ENCODE measurements at regions not wholly inside any gene's neighbourhood (a gene's known extent, or its start where the extent isn't known, plus 50 kb on each side); places are given as distances from the start of the nearest gene placed in this dataset.

DNA sequence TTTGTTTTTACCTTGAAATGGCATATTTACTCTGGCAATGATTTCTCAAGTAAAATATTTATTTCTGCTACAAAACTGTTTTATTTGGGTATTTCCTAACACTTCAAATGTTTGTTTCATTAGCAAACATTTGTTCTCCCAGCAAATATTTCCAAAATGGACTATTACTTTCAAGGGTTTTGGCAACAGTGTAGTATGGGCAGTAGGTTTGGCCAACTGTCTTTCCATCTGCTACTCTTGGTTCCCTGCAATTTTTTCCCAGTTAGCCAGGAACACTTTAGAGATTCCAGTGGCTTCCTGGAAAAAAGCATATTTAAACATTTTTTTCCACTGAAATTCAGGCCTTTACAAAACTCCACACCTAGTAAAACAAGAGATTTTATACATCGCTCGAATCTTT is 466.6 kb downstream of the SLITRK6 start:
- no peaks in the 10 kb centered on the region for H3K79me1 ChIP-seq (ENCODE audit: low read depth in 1 of 2, low read length in 2 of 2)
- CTCF ChIA-PET = no interaction called here
- H3K27ac ChIP-seq (ENCODE audit: insufficient read depth, low read length) = no peak overlapping the region
- no peak overlapping the region for H3K23ac ChIP-seq (ENCODE audit: low read depth, low read length)
- BruUV-seq (replicated peaks) = no TSS peak
- dilution Hi-C loops (cut with HindIII; ENCODE audit: low sequenced_read_pairs, unreplicated experiment) = no loop called here
- H3K56ac ChIP-seq (ENCODE audit: extremely low read depth, insufficient read depth, low read length) = no peak overlapping the region
- no peak overlapping the region for H2BK5ac ChIP-seq (ENCODE audit: low read depth, low read length, poor library complexity, severe bottlenecking)
- no peaks in the 10 kb centered on the region for H3K27me3 ChIP-seq (ENCODE audit: control insufficient read depth, insufficient read depth, low read length)
- WGBS, 2 experiments (ENCODE audit: extremely low coverage in 2 of 2, insufficient read length in 1 of 2) = no CpG with 5 or more reads among the region's 2 CpGs
- ATAC-seq (ENCODE audit: low read depth) (no peak), DNase-seq (no peak)
- H3K18ac ChIP-seq (ENCODE audit: low read depth, low read length) = no peak overlapping the region
- no peaks in the 10 kb centered on the region for H3K9me1 ChIP-seq (ENCODE audit: insufficient read depth, low read length)
- H2BK120ac ChIP-seq (ENCODE audit: low read depth, low read length) = no peak overlapping the region
- H4K8ac ChIP-seq (ENCODE audit: low read depth in 2 of 2, low read length in 2 of 2) = no peak overlapping the region
- no peak overlapping the region for H4K91ac ChIP-seq (ENCODE audit: insufficient read depth, low read depth, low read length)
- POLR2A ChIA-PET (ENCODE audit: unreplicated experiment) = no interaction called here
- TF ChIP-seq CHD1 (IDR thresholded peaks at IDR 0.05; ENCODE audit: low read depth, low read length) (no peak), RCOR1 (IDR thresholded peaks at IDR 0.05; ENCODE audit: insufficient replicate concordance, low read length) (no peak), SMC3 (IDR thresholded peaks at IDR 0.05; ENCODE audit: low read depth, low read length) (no peak), CEBPB (IDR thresholded peaks at IDR 0.05; ENCODE audit: low read depth, low read length) (no peak), MAZ (IDR thresholded peaks at IDR 0.05; ENCODE audit: borderline replicate concordance, low read depth, low read length) (no peak), POLR2A (IDR thresholded peaks at IDR 0.05; ENCODE audit: low read depth, low read length) (no peak), RAD21 (IDR thresholded peaks at IDR 0.05; ENCODE audit: low read length) (no peak)
- TF ChIP-seq, protein P1, sequence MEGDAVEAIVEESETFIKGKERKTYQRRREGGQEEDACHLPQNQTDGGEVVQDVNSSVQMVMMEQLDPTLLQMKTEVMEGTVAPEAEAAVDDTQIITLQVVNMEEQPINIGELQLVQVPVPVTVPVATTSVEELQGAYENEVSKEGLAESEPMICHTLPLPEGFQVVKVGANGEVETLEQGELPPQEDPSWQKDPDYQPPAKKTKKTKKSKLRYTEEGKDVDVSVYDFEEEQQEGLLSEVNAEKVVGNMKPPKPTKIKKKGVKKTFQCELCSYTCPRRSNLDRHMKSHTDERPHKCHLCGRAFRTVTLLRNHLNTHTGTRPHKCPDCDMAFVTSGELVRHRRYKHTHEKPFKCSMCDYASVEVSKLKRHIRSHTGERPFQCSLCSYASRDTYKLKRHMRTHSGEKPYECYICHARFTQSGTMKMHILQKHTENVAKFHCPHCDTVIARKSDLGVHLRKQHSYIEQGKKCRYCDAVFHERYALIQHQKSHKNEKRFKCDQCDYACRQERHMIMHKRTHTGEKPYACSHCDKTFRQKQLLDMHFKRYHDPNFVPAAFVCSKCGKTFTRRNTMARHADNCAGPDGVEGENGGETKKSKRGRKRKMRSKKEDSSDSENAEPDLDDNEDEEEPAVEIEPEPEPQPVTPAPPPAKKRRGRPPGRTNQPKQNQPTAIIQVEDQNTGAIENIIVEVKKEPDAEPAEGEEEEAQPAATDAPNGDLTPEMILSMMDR (conservative IDR thresholded peaks at IDR 0.05; ENCODE audit: low read depth, low read length) = no peak
- H3K4me1 ChIP-seq (ENCODE audit: control insufficient read depth, insufficient read depth, low read length) = no peaks in the 10 kb centered on the region
- H2AK9ac ChIP-seq (replicated peaks; ENCODE audit: low read depth, low read length, poor library complexity) = no peak overlapping the region
- intact Hi-C loops (cut with micrococcal nuclease) = no loop called here
- no peak overlapping the region for H3K9ac ChIP-seq (ENCODE audit: low read depth, low read length)
- no peak overlapping the region for H3K14ac ChIP-seq (replicated peaks; ENCODE audit: low read depth, low read length)
- no peak overlapping the region for H2AFZ ChIP-seq (replicated peaks; ENCODE audit: low read length, poor library complexity)
- no peaks in the 10 kb centered on the region for H4K20me1 ChIP-seq (ENCODE audit: insufficient read depth, low read length)
- no peak overlapping the region for H3K4ac ChIP-seq (ENCODE audit: low read depth, low read length)
- H3K9me3 ChIP-seq (ENCODE audit: control insufficient read depth, insufficient read depth, low read length) = no peaks in the 10 kb centered on the region
- H3K4me2 ChIP-seq (ENCODE audit: low read depth, low read length) = no peak overlapping the region
- in situ Hi-C loops (cut with MboI; ENCODE audit: low sequenced_read_pairs) = no loop called here
- no peak overlapping the region for H2BK20ac ChIP-seq (ENCODE audit: low read depth, low read length)
- H3K4me3 ChIP-seq (ENCODE audit: insufficient read depth, low read depth, low read length) = no peak overlapping the region
- H4K5ac ChIP-seq (ENCODE audit: low read depth, low read length) = no peak overlapping the region
- H3K36me3 ChIP-seq (ENCODE audit: control insufficient read depth, insufficient read depth, low read length) = no peaks in the 10 kb centered on the region
- no peak overlapping the region for H2BK15ac ChIP-seq (ENCODE audit: low read depth, low read length)
- no peak overlapping the region for H2AK5ac ChIP-seq (ENCODE audit: low read depth, low read length)

Data from IMR-90 (cell line).